IMR-90 (cell line): ENCODE measurements at regions not wholly inside any gene's neighbourhood (a gene's known extent, or its start where the extent isn't known, plus 50 kb on each side); places are given as distances from the start of the nearest gene placed in this dataset.

Source experiments
- ATAC-seq: fragments of 200-7000 bp; cut with Tn5 transposase; 2 replicates; pipeline ENCODE4 v1.9.1; 2020; ENCODE audit warnings: low read depth, mild to moderate bottlenecking, moderate library complexity
- BruUV-seq: library from RNA; stranded (reverse); fragments of 400-500 nt; replicated peaks from 2 replicates; lab custom pipeline; 2021; lab: Mats Ljungman, UMichigan
- CTCF ChIA-PET: fragments of 300-600 bp; formaldehyde crosslinking; extraction: SDS; loops from one replicate; lab custom pipeline; 2021; ENCODE audit warnings: antibody characterized with exemption; lab: Yijun Ruan, JAX
- POLR2A ChIA-PET: fragments of 300-600 bp; sonication (Branson Sonifier 250); formaldehyde crosslinking; loops from one replicate; lab custom pipeline; 2022; ENCODE audit warnings: antibody characterized with exemption; ENCODE audit not compliant: unreplicated experiment; lab: Charles Lee
- DNase-seq: peaks from one replicate; pipeline ENCODE4 v3.0.0; 2013
- H2AFZ ChIP-seq: replicated peaks from 2 replicates; pipeline ENCODE3; 2013; ENCODE audit warnings: low read length, mild to moderate bottlenecking; ENCODE audit not compliant: poor library complexity
- H2AK5ac ChIP-seq: 2 replicates; pipeline ENCODE4 v1.6.1; 2013; ENCODE audit warnings: low read depth, low read length, inconsistent platforms
- H2AK9ac ChIP-seq: replicated peaks from 2 replicates; pipeline ENCODE3; 2013; ENCODE audit warnings: mild to moderate bottlenecking, low read depth, low read length, moderate library complexity; ENCODE audit not compliant: poor library complexity
- H2BK120ac ChIP-seq: 2 replicates; pipeline ENCODE4 v1.6.1; 2013; ENCODE audit warnings: low read depth, low read length, inconsistent platforms
- H2BK15ac ChIP-seq: 3 replicates; pipeline ENCODE4 v1.6.1; 2013; ENCODE audit warnings: low read depth, low read length, inconsistent platforms
- H2BK20ac ChIP-seq: 2 replicates; pipeline ENCODE4 v1.6.1; 2013; ENCODE audit warnings: low read depth, mild to moderate bottlenecking, inconsistent platforms, low read length, moderate library complexity
- H2BK5ac ChIP-seq: 2 replicates; pipeline ENCODE4 v1.6.1; 2013; ENCODE audit warnings: mild to moderate bottlenecking, low read depth, low read length, inconsistent platforms; ENCODE audit not compliant: poor library complexity, severe bottlenecking
- H3K14ac ChIP-seq: replicated peaks from 2 replicates; pipeline ENCODE4 v1.6.1; 2013; ENCODE audit warnings: low read depth, low read length, inconsistent platforms
- H3K18ac ChIP-seq: 2 replicates; pipeline ENCODE4 v1.6.1; 2013; ENCODE audit warnings: low read depth, low read length, control low read depth
- H3K23ac ChIP-seq: 2 replicates; pipeline ENCODE4 v1.6.1; 2013; ENCODE audit warnings: low read depth, low read length, inconsistent platforms
- H3K27ac ChIP-seq: 2 replicates; pipeline ENCODE4 v1.5.1; 2013; ENCODE audit warnings: mild to moderate bottlenecking, control low read depth, low read length; ENCODE audit not compliant: insufficient read depth
- H3K27me3 ChIP-seq: 2 replicates; pipeline ENCODE4 v1.6.1; 2013; ENCODE audit warnings: low read length; ENCODE audit not compliant: control insufficient read depth, insufficient read depth
- H3K36me3 ChIP-seq: 2 replicates; pipeline ENCODE4 v1.6.1; 2013; ENCODE audit warnings: low read length, mixed read lengths; ENCODE audit not compliant: control insufficient read depth, insufficient read depth
- H3K4ac ChIP-seq: 2 replicates; pipeline ENCODE4 v1.6.1; 2013; ENCODE audit warnings: low read depth, low read length, inconsistent platforms
- H3K4me1 ChIP-seq: 2 replicates; pipeline ENCODE4 v1.6.1; 2013; ENCODE audit warnings: low read length, mixed read lengths; ENCODE audit not compliant: control insufficient read depth, insufficient read depth
- H3K4me2 ChIP-seq: 2 replicates; pipeline ENCODE4 v1.6.1; 2013; ENCODE audit warnings: low read depth, mild to moderate bottlenecking, control low read depth, low read length, moderate library complexity
- H3K4me3 ChIP-seq: 2 replicates; pipeline ENCODE4 v1.5.1; 2013; ENCODE audit warnings: low read depth, mild to moderate bottlenecking, control low read depth, low read length, moderate library complexity; ENCODE audit not compliant: insufficient read depth
- H3K56ac ChIP-seq: 2 replicates; pipeline ENCODE4 v1.6.1; 2013; ENCODE audit warnings: low read length, inconsistent platforms; ENCODE audit not compliant: insufficient read depth; ENCODE audit errors: extremely low read depth
- H3K79me1 ChIP-seq, 2 experiments: 2 replicates each; pipeline ENCODE4 v1.6.1; 2013; ENCODE audit warnings: low read length in 2 of 2, inconsistent platforms in 1 of 2, low read depth in 1 of 2
- H3K9ac ChIP-seq: 2 replicates; pipeline ENCODE4 v1.6.1; 2013; ENCODE audit warnings: low read depth, low read length, control low read depth
- H3K9me1 ChIP-seq: 2 replicates; pipeline ENCODE4 v1.6.1; 2013; ENCODE audit warnings: low read length, inconsistent platforms; ENCODE audit not compliant: insufficient read depth
- H3K9me3 ChIP-seq: 2 replicates; pipeline ENCODE4 v1.6.1; 2013; ENCODE audit warnings: low read length; ENCODE audit not compliant: control insufficient read depth, insufficient read depth
- H4K20me1 ChIP-seq: 2 replicates; pipeline ENCODE4 v1.6.1; 2013; ENCODE audit warnings: low read length, inconsistent platforms; ENCODE audit not compliant: insufficient read depth
- H4K5ac ChIP-seq: 2 replicates; pipeline ENCODE4 v1.6.1; 2013; ENCODE audit warnings: mild to moderate bottlenecking, low read depth, low read length, control low read depth
- H4K8ac ChIP-seq, 2 experiments: 2 replicates each; pipeline ENCODE4 v1.6.1; 2013; ENCODE audit warnings: low read depth in 2 of 2, low read length in 2 of 2, control low read depth in 1 of 2, inconsistent platforms in 1 of 2
- H4K91ac ChIP-seq: 2 replicates; pipeline ENCODE4 v1.6.1; 2013; ENCODE audit warnings: low read depth, low read length, inconsistent platforms; ENCODE audit not compliant: insufficient read depth
- BHLHE40 ChIP-seq: fragments of 150-350 bp; IDR thresholded peaks from 2 replicates; pipeline ENCODE4 v1.6.1; 2016; ENCODE audit warnings: mild to moderate bottlenecking, low read depth, low read length
- CEBPB ChIP-seq: IDR thresholded peaks from 2 replicates; pipeline ENCODE4 v1.6.1; 2012; ENCODE audit warnings: low read depth, low read length, improper control_type of control experiment
- CHD1 ChIP-seq: IDR thresholded peaks from 2 replicates; pipeline ENCODE4 v1.6.1; 2012; ENCODE audit warnings: low read depth, low read length, improper control_type of control experiment
- CTCF ChIP-seq: conservative IDR thresholded peaks from 2 replicates; pipeline ENCODE4 v1.5.1; 2012; ENCODE audit warnings: mild to moderate bottlenecking, low read depth, low read length, improper control_type of control experiment
- ELK1 ChIP-seq: fragments of 150-350 bp; IDR thresholded peaks from 2 replicates; pipeline ENCODE4 v1.6.1; 2016; ENCODE audit warnings: low read depth, mild to moderate bottlenecking, low read length, moderate library complexity, borderline replicate concordance
- FOS ChIP-seq: fragments of 150-350 bp; IDR thresholded peaks from 2 replicates; pipeline ENCODE4 v1.6.1; 2016; ENCODE audit warnings: low read depth, low read length
- MAFK ChIP-seq: IDR thresholded peaks from 2 replicates; pipeline ENCODE4 v1.6.1; 2012; ENCODE audit warnings: low read depth, low read length, improper control_type of control experiment
- MAZ ChIP-seq: IDR thresholded peaks from 2 replicates; pipeline ENCODE4 v1.6.1; 2012; ENCODE audit warnings: low read depth, mild to moderate bottlenecking, low read length, improper control_type of control experiment, moderate library complexity, borderline replicate concordance
- MXI1 ChIP-seq: IDR thresholded peaks from 2 replicates; pipeline ENCODE4 v1.6.1; 2012; ENCODE audit warnings: low read depth, mild to moderate bottlenecking, low read length, moderate library complexity, borderline replicate concordance
- NFE2L2 ChIP-seq: fragments of 150-350 bp; IDR thresholded peaks from 2 replicates; pipeline ENCODE4 v1.6.1; 2016; ENCODE audit warnings: low read depth, mild to moderate bottlenecking, low read length
- POLR2A ChIP-seq: IDR thresholded peaks from 2 replicates; pipeline ENCODE4 v1.6.1; 2012; ENCODE audit warnings: mild to moderate bottlenecking, low read depth, low read length
- RAD21 ChIP-seq: IDR thresholded peaks from 2 replicates; pipeline ENCODE4 v1.6.1; 2012; ENCODE audit warnings: low read length, improper control_type of control experiment
- RCOR1 ChIP-seq: IDR thresholded peaks from 2 replicates; pipeline ENCODE4 v1.6.1; 2012; ENCODE audit warnings: mild to moderate bottlenecking, low read length, improper control_type of control experiment; ENCODE audit not compliant: insufficient replicate concordance
- RFX5 ChIP-seq: IDR thresholded peaks from 2 replicates; pipeline ENCODE4 v1.8.0; 2012; ENCODE audit warnings: low read depth, mild to moderate bottlenecking, low read length, moderate library complexity
- SMC3 ChIP-seq: fragments of 150-350 bp; IDR thresholded peaks from 2 replicates; pipeline ENCODE4 v1.6.1; 2016; ENCODE audit warnings: low read depth, mild to moderate bottlenecking, antibody characterized with exemption, low read length, moderate library complexity
- USF2 ChIP-seq: fragments of 150-350 bp; IDR thresholded peaks from 2 replicates; pipeline ENCODE4 v1.6.1; 2017; ENCODE audit warnings: mild to moderate bottlenecking, antibody characterized with exemption, low read length, low read depth
- WGBS, 2 experiments: methylation state at CpG; one replicate each; pipeline versions ENCODE4 v1.1.5 to v1.1.7; 2013; ENCODE audit warnings: missing lambda C conversion rate in 2 of 2; ENCODE audit not compliant: insufficient read length in 1 of 2; ENCODE audit errors: extremely low coverage in 2 of 2; 5-methylcytosine and 5-hydroxymethylcytosine counted together
- dilution Hi-C: fragments of 300-500 bp; cut with HindIII; formaldehyde crosslinking; loops from one replicate; pipeline ENCODE4 v1.14.3; 2018; ENCODE audit warnings: low sequenced_read_pairs; ENCODE audit not compliant: unreplicated experiment
- in situ Hi-C: fragments of 300-500 bp; cut with MboI; formaldehyde crosslinking; loops from 3 replicates; pipeline ENCODE4 v1.14.3; 2019; ENCODE audit warnings: low sequenced_read_pairs, inconsistent platforms, mixed read lengths
- intact Hi-C: fragments of 100-400 bp; cut with micrococcal nuclease; formaldehyde crosslinking; loops from 2 replicates; pipeline ENCODE4 v1.10.0; 2022

GRCh38 chr3:118436697-118437262, 597.9 kb downstream of the IGSF11 start:
- CTCF ChIA-PET = no interaction called here
- no peak overlapping the region for H2AK5ac ChIP-seq
- H3K36me3 ChIP-seq = no peaks in the 10 kb centered on the region
- H2BK15ac ChIP-seq = no peak overlapping the region
- no peaks in the 10 kb centered on the region for H3K4me1 ChIP-seq
- no peaks in the 10 kb centered on the region for H3K79me1 ChIP-seq
- H3K4me3 ChIP-seq = no peak overlapping the region
- H3K27me3 ChIP-seq = no peaks in the 10 kb centered on the region
- in situ Hi-C loops = no loop called here
- H2AFZ ChIP-seq = no peak overlapping the region
- no TSS peak for BruUV-seq
- no peak overlapping the region for H2BK120ac ChIP-seq
- TF ChIP-seq POLR2A = no peak
- TF ChIP-seq USF2 = no peak
- TF ChIP-seq RCOR1 = no peak
- TF ChIP-seq CEBPB = no peak
- TF ChIP-seq MAFK = no peak
- TF ChIP-seq BHLHE40 = no peak
- TF ChIP-seq RFX5 = no peak
- no peak for TF ChIP-seq SMC3
- TF ChIP-seq ELK1 = no peak
- TF ChIP-seq MXI1 = no peak
- no peak for TF ChIP-seq FOS
- TF ChIP-seq CHD1 = no peak
- no peak for TF ChIP-seq MAZ
- TF ChIP-seq NFE2L2 = no peak
- TF ChIP-seq RAD21 = no peak
- no peak for TF ChIP-seq CTCF
- no peak overlapping the region for H3K27ac ChIP-seq
- DNase-seq (no peak), ATAC-seq (no peak)
- H3K9ac ChIP-seq = no peak overlapping the region
- H2BK20ac ChIP-seq = no peak overlapping the region
- H3K14ac ChIP-seq = no peak overlapping the region
- H4K91ac ChIP-seq = no peak overlapping the region
- no peak overlapping the region for H3K23ac ChIP-seq
- intact Hi-C loops = no loop called here
- no peaks in the 10 kb centered on the region; the same call in 1 of the 2 replicates for H3K9me3 ChIP-seq
- no peak overlapping the region for H3K56ac ChIP-seq
- H3K4me2 ChIP-seq = no peak overlapping the region
- H2BK5ac ChIP-seq = no peak overlapping the region
- no peak overlapping the region for H3K4ac ChIP-seq
- H2AK9ac ChIP-seq = no peak overlapping the region
- H3K9me1 ChIP-seq = no peaks in the 10 kb centered on the region
- H4K8ac ChIP-seq = no peak overlapping the region
- no peaks in the 10 kb centered on the region for H4K20me1 ChIP-seq
- dilution Hi-C loops = no loop called here
- no peak overlapping the region for H4K5ac ChIP-seq
- H3K18ac ChIP-seq = no peak overlapping the region
- POLR2A ChIA-PET = no interaction called here
- no CpG with 5 or more reads among the region's 1 CpG for WGBS, 2 experiments
